Endodermal cell (in vitro differentiated cells): ENCODE measurements at regions not wholly inside any gene's neighbourhood (a gene's known extent, or its start where the extent isn't known, plus 50 kb on each side); places are given as distances from the start of the nearest gene placed in this dataset.

Source experiments
- DNase-seq: peaks from one replicate; pipeline ENCODE4 v3.0.0-alpha.2; 2017
- H3K27ac ChIP-seq: 2 replicates; pipeline ENCODE4 v1.5.1; 2013; ENCODE audit warnings: mild to moderate bottlenecking, low read depth, low read length, moderate library complexity
- H3K27me3 ChIP-seq: 2 replicates; pipeline ENCODE4 v1.6.1; 2013; ENCODE audit warnings: mild to moderate bottlenecking, low read length, moderate library complexity; ENCODE audit not compliant: insufficient read depth, control insufficient read depth, poor library complexity, severe bottlenecking
- H3K36me3 ChIP-seq: 2 replicates; pipeline ENCODE4 v1.7.0; 2013; ENCODE audit warnings: mild to moderate bottlenecking, low read length, moderate library complexity; ENCODE audit not compliant: control insufficient read depth, insufficient read depth
- H3K4me1 ChIP-seq: one replicate; pipeline ENCODE4 v1.7.0; 2013; ENCODE audit warnings: low read length; ENCODE audit not compliant: control insufficient read depth, insufficient read depth
- H3K4me3 ChIP-seq: 2 replicates; pipeline ENCODE4 v1.5.1; 2013; ENCODE audit warnings: mild to moderate bottlenecking, low read length, moderate library complexity
- H3K9ac ChIP-seq: 2 replicates; pipeline ENCODE4 v1.6.1; 2013; ENCODE audit warnings: mild to moderate bottlenecking, low read length, moderate library complexity; ENCODE audit not compliant: poor library complexity, severe bottlenecking; ENCODE audit errors: extremely low read depth
- H3K9me3 ChIP-seq: 2 replicates; pipeline ENCODE4 v1.6.1; 2013; ENCODE audit warnings: mild to moderate bottlenecking, low read length, moderate library complexity; ENCODE audit not compliant: control insufficient read depth
- H3K27ac Mint-ChIP-seq: 2 replicates; pipeline ENCODE4 v1.8.0; 2020; ENCODE audit warnings: mixed read lengths
- H3K27me3 Mint-ChIP-seq: 2 replicates; pipeline ENCODE4 v1.8.0; 2021; ENCODE audit warnings: mild to moderate bottlenecking, mixed read lengths; ENCODE audit not compliant: insufficient read depth
- H3K36me3 Mint-ChIP-seq: 2 replicates; pipeline ENCODE4 v1.8.0; 2020; ENCODE audit warnings: low read depth, mixed read lengths
- H3K4me1 Mint-ChIP-seq: 2 replicates; pipeline ENCODE4 v1.8.0; 2020; ENCODE audit warnings: mixed read lengths
- H3K4me3 Mint-ChIP-seq: 2 replicates; pipeline ENCODE4 v1.8.0; 2020; ENCODE audit warnings: mild to moderate bottlenecking, moderate library complexity, mixed read lengths
- H3K9me3 Mint-ChIP-seq: 2 replicates; pipeline ENCODE4 v1.8.0; 2020; ENCODE audit warnings: mild to moderate bottlenecking, mixed read lengths
- WGBS, 2 experiments: methylation state at CpG; one replicate each; pipeline versions ENCODE4 v1.1.5 to v1.1.7; 2013; ENCODE audit warnings: missing lambda C conversion rate in 2 of 2, mixed read lengths in 1 of 2; ENCODE audit not compliant: insufficient coverage in 1 of 2, insufficient read length in 1 of 2; 5-methylcytosine and 5-hydroxymethylcytosine counted together
- TF ChIP-seq, protein P1 (sequence below): fragments of 200-600 bp; sonication (generic); conservative IDR thresholded peaks from 2 replicates; pipeline ENCODE4 v1.5.0; 2021; ENCODE audit warnings: antibody characterized with exemption, mild to moderate bottlenecking

DNA sequence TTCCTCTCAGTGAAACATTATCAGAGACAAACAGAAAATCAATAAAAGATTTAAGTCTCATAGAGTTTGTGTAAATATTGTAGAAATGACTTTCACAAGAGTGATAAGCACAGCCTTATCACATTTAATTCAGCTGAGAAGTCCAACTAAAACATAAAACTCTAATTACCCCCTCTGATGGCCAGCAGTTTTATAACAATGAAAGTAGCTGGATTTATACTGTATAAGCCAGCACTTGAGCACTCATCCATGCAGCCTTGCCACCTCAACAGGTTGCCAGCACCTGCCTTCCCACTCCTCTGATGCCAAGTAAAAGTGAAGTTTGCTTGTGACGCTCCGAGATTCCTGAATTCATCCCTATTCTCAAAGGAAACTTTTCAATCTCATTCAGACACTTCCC lies 103.0 kb upstream of the STK39 start:
- Mint-ChIP-seq H3K36me3 (peaks cover 1% of the 10 kb centered on the region), H3K9me3 (peaks cover 18% of the 10 kb centered on the region), H3K4me1 (peaks cover 23% of the 10 kb centered on the region), H3K27me3 (no peaks in the 10 kb centered on the region), H3K27ac (no peak overlapping the region), H3K4me3 (no peak overlapping the region)
- no peak overlapping the region for H3K4me3 ChIP-seq
- no peaks in the 10 kb centered on the region for H3K4me1 ChIP-seq
- no peaks in the 10 kb centered on the region for H3K27me3 ChIP-seq
- H3K9me3 ChIP-seq: peaks cover 23% of the 10 kb centered on the region
- H3K9ac ChIP-seq: no peak overlapping the region
- TF ChIP-seq, protein P1, sequence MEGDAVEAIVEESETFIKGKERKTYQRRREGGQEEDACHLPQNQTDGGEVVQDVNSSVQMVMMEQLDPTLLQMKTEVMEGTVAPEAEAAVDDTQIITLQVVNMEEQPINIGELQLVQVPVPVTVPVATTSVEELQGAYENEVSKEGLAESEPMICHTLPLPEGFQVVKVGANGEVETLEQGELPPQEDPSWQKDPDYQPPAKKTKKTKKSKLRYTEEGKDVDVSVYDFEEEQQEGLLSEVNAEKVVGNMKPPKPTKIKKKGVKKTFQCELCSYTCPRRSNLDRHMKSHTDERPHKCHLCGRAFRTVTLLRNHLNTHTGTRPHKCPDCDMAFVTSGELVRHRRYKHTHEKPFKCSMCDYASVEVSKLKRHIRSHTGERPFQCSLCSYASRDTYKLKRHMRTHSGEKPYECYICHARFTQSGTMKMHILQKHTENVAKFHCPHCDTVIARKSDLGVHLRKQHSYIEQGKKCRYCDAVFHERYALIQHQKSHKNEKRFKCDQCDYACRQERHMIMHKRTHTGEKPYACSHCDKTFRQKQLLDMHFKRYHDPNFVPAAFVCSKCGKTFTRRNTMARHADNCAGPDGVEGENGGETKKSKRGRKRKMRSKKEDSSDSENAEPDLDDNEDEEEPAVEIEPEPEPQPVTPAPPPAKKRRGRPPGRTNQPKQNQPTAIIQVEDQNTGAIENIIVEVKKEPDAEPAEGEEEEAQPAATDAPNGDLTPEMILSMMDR: no peak
- 98 to 100% methylated on average over 2 of the region's 2 CpGs for WGBS, 2 experiments
- DNase-seq: no peak
- no peaks in the 10 kb centered on the region for H3K36me3 ChIP-seq
- H3K27ac ChIP-seq: no peak overlapping the region

- Mint-ChIP-seq H3K4me3 (no peak overlapping the region), H3K36me3 (peaks cover 1% of the 10 kb centered on the region), H3K27ac (no peak overlapping the region), H3K27me3 (no peaks in the 10 kb centered on the region), H3K4me1 (peaks cover 15% of the 10 kb centered on the region), H3K9me3 (peaks cover 11% of the 10 kb centered on the region)
- Histone ChIP-seq H3K36me3 (no peaks in the 10 kb centered on the region), H3K4me1 (no peaks in the 10 kb centered on the region), H3K4me3 (no peak overlapping the region), H3K9ac (no peak overlapping the region), H3K9me3 (peaks cover 14% of the 10 kb centered on the region), H3K27ac (no peak overlapping the region), H3K27me3 (no peaks in the 10 kb centered on the region)
- no peak for DNase-seq
- TF ChIP-seq, protein P1: no peak
- WGBS, 2 experiments: 100% methylated on average over 2 of the region's 2 CpGs; no CpG with 5 or more reads in 1 of the 2 experiments
These were observed 102.8 kb upstream of the CERS6 start for GRCh38 chr2:168353251-168353650.

- no peaks in the 10 kb centered on the region for H3K27me3 Mint-ChIP-seq
- peaks cover 10% of the 10 kb centered on the region for H3K4me1 Mint-ChIP-seq
- H3K36me3 ChIP-seq: no peaks in the 10 kb centered on the region
- no peaks in the 10 kb centered on the region for H3K27me3 ChIP-seq
- no peak overlapping the region for H3K27ac Mint-ChIP-seq
- TF ChIP-seq, protein P1: no peak
- no peak overlapping the region for H3K4me3 Mint-ChIP-seq
- H3K4me1 ChIP-seq: no peaks in the 10 kb centered on the region
- H3K27ac ChIP-seq: no peak overlapping the region
- H3K9ac ChIP-seq: no peak overlapping the region
- no peak overlapping the region for H3K4me3 ChIP-seq
- peaks cover 14% of the 10 kb centered on the region for H3K9me3 ChIP-seq
- H3K9me3 Mint-ChIP-seq: peaks cover 11% of the 10 kb centered on the region
- peaks cover 1% of the 10 kb centered on the region for H3K36me3 Mint-ChIP-seq
- no peak for DNase-seq
- WGBS, 2 experiments: 100% methylated on average over 1 of the region's 1 CpG; no CpG with 5 or more reads in 1 of the 2 experiments
These were observed 101.6 kb upstream of the CERS6 start for GRCh38 chr2:168354499-168354898.
